ENCODE measurements at regions not wholly inside any gene's neighbourhood (a gene's known extent, or its start where the extent isn't known, plus 50 kb on each side); places are given as distances from the start of the nearest gene placed in this dataset.
"Not testable (repeated sequence)": the region's sequence is repeated elsewhere in the genome, so short reads cannot be mapped to it uniquely, and the experiment has no call there.

- no peak for DNase-seq
These were observed 98.7 kb upstream of the SFSWAP start for GRCh38 chr12:131612092-131612755.

GRCh38 chr12:131613186-131613585 is 97.7 kb upstream of the SFSWAP start:
- no peak for DNase-seq

- DNase-seq: no peak
These were observed 97.2 kb upstream of the SFSWAP start for GRCh38 chr12:131613678-131614077.

- no peak for DNase-seq
These were observed 95.4 kb upstream of the SFSWAP start for GRCh38 chr12:131615326-131616042.

GRCh38 chr12:131616043-131616700 is 94.7 kb upstream of the SFSWAP start:
- DNase-seq: no peak

- no peak for DNase-seq
These were observed 94.2 kb upstream of the SFSWAP start for GRCh38 chr12:131616738-131617137.

GRCh38 chr12:131617179-131617578 is 93.7 kb upstream of the SFSWAP start:
- no peak for DNase-seq

GRCh38 chr12:131617596-131618302 is 93.1 kb upstream of the SFSWAP start:
- no peak for DNase-seq

GRCh38 chr12:131618303-131618658 is 92.6 kb upstream of the SFSWAP start:
- DNase-seq: no peak

- DNase-seq: no peak
These were observed 92.2 kb upstream of the SFSWAP start for GRCh38 chr12:131618701-131619100.

GRCh38 chr12:131619106-131619642 is 91.7 kb upstream of the SFSWAP start:
- DNase-seq: no peak

- no peak for DNase-seq
These were observed 91.0 kb upstream of the SFSWAP start for GRCh38 chr12:131619736-131620506.

GRCh38 chr12:131620520-131620919 is 90.4 kb upstream of the SFSWAP start:
- DNase-seq: no peak

GRCh38 chr12:131620946-131621681 is 89.8 kb upstream of the SFSWAP start:
- DNase-seq: no peak

GRCh38 chr12:131621701-131622421 is 89.0 kb upstream of the SFSWAP start:
- no peak for DNase-seq

- DNase-seq: no peak
These were observed 88.4 kb upstream of the SFSWAP start for GRCh38 chr12:131622422-131622955.

- DNase-seq: not testable (repeated sequence)
These were observed 87.2 kb upstream of the SFSWAP start for GRCh38 chr12:131623404-131624368.

GRCh38 chr12:131624369-131624739 is 86.5 kb upstream of the SFSWAP start:
- not testable (repeated sequence) for DNase-seq

GRCh38 chr12:131624756-131625501 is 86.0 kb upstream of the SFSWAP start:
- DNase-seq: not testable (repeated sequence)

All from GDM1 (cell line).